BE2C (cell line): ENCODE measurements at regions not wholly inside any gene's neighbourhood (a gene's known extent, or its start where the extent isn't known, plus 50 kb on each side); places are given as distances from the start of the nearest gene placed in this dataset.

ENCODE experiments used
- DNase-seq: peaks from one replicate; pipeline ENCODE4 v3.0.0-alpha.2; 2020
- H3K27me3 ChIP-seq: fragments of 250-450 bp; sonication (Bioruptor Pico); 2 replicates; pipeline ENCODE4 v1.5.1; 2020; ENCODE audit warnings: mild to moderate bottlenecking
- H3K36me3 ChIP-seq: fragments of 250-450 bp; sonication (Bioruptor Pico); 2 replicates; pipeline ENCODE4 v1.5.1; 2020; ENCODE audit warnings: mild to moderate bottlenecking
- H3K4me1 ChIP-seq: fragments of 250-450 bp; sonication (Bioruptor Pico); 2 replicates; pipeline ENCODE4 v1.5.1; 2020
- H3K4me3 ChIP-seq: 2 replicates; pipeline ENCODE4 v1.5.1; 2011; ENCODE audit warnings: low read depth, low read length
- H3K9me3 ChIP-seq: fragments of 250-450 bp; sonication (Bioruptor Pico); 2 replicates; pipeline ENCODE4 v1.5.1; 2020
- TF ChIP-seq, protein P1 (sequence below): IDR thresholded peaks from 2 replicates; pipeline ENCODE4 v1.5.1; 2012; ENCODE audit warnings: mild to moderate bottlenecking, low read depth, low read length

GRCh38 chr11:26191193-26191592, 140.7 kb upstream of the ANO3 start:
- no peaks in the 10 kb centered on the region for H3K4me1 ChIP-seq
- no peak for DNase-seq
- no peak overlapping the region for H3K4me3 ChIP-seq
- TF ChIP-seq, protein P1, sequence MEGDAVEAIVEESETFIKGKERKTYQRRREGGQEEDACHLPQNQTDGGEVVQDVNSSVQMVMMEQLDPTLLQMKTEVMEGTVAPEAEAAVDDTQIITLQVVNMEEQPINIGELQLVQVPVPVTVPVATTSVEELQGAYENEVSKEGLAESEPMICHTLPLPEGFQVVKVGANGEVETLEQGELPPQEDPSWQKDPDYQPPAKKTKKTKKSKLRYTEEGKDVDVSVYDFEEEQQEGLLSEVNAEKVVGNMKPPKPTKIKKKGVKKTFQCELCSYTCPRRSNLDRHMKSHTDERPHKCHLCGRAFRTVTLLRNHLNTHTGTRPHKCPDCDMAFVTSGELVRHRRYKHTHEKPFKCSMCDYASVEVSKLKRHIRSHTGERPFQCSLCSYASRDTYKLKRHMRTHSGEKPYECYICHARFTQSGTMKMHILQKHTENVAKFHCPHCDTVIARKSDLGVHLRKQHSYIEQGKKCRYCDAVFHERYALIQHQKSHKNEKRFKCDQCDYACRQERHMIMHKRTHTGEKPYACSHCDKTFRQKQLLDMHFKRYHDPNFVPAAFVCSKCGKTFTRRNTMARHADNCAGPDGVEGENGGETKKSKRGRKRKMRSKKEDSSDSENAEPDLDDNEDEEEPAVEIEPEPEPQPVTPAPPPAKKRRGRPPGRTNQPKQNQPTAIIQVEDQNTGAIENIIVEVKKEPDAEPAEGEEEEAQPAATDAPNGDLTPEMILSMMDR: no peak
- H3K27me3 ChIP-seq: no peaks in the 10 kb centered on the region
- no peaks in the 10 kb centered on the region for H3K9me3 ChIP-seq
- H3K36me3 ChIP-seq: no peaks in the 10 kb centered on the region

DNA sequence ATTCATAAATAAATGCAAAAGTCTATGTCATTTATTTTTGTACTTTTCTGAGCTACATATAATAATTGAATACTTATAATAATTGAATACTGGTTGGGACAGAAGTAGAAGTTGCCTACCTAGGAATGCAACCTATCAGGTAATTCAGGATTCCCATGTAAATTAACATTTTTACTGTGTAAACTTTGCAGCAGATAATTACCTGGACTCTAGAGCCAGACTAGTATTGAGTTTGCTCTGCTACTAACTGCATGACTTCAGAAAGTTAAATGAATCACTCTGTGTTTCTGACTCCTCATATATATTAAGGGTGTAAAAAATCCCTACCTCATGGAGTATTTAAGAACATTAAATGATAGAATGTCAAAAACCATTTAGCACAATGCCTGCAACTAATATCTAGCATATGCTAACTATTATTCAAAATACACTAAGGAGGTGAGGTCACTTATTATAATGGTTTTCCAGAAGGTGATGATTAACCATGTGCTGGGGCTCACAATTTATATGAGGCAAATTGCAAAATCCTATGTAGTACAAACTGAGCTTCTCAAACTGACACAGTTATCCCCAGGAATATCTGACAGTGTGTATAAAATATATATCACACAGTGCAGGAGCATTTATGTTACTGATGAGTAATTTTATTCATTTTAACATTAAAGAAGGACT, 138.1 kb upstream of the ANO3 start:
- TF ChIP-seq, protein P1: no peak
- Histone ChIP-seq H3K4me3 (no peak overlapping the region), H3K36me3 (no peaks in the 10 kb centered on the region), H3K4me1 (no peaks in the 10 kb centered on the region), H3K9me3 (no peaks in the 10 kb centered on the region), H3K27me3 (no peaks in the 10 kb centered on the region)
- no peak for DNase-seq

GRCh38 chr11:26194881-26195280, 137.0 kb upstream of the ANO3 start:
- Histone ChIP-seq H3K36me3 (no peaks in the 10 kb centered on the region), H3K9me3 (no peaks in the 10 kb centered on the region), H3K4me1 (no peaks in the 10 kb centered on the region), H3K27me3 (no peaks in the 10 kb centered on the region), H3K4me3 (no peak overlapping the region)
- TF ChIP-seq, protein P1: no peak
- DNase-seq: no peak

DNA sequence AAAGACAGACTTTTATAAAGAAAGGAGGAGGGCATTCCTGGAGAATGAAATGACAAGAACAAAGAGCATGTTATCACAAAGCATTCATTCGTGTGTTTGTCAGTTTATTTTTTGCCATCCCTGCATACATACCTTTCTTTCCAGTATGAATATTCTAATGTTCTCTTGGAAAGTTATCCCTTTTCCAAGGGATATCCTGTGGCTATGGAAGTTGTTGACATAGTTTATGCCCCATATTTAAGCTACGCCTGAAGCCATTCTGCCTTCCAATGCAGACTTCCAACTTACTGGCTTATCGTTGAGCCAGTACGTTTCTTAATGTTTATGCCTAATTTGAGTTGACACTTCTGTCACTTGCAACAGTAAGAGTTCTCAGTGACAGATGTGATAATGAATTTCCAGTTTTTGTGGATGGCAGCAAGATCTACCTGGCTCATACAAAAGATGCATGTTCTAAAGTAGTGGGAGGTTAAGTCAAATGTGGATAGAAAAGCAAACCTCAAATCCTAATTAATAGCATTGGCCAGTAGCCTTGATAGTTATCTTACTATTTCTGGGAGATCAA, 133.3 kb upstream of the ANO3 start:
- H3K36me3 ChIP-seq: no peaks in the 10 kb centered on the region
- no peaks in the 10 kb centered on the region for H3K9me3 ChIP-seq
- TF ChIP-seq, protein P1: no peak
- DNase-seq: no peak
- H3K27me3 ChIP-seq: no peaks in the 10 kb centered on the region
- no peaks in the 10 kb centered on the region for H3K4me1 ChIP-seq
- no peak overlapping the region for H3K4me3 ChIP-seq

DNA sequence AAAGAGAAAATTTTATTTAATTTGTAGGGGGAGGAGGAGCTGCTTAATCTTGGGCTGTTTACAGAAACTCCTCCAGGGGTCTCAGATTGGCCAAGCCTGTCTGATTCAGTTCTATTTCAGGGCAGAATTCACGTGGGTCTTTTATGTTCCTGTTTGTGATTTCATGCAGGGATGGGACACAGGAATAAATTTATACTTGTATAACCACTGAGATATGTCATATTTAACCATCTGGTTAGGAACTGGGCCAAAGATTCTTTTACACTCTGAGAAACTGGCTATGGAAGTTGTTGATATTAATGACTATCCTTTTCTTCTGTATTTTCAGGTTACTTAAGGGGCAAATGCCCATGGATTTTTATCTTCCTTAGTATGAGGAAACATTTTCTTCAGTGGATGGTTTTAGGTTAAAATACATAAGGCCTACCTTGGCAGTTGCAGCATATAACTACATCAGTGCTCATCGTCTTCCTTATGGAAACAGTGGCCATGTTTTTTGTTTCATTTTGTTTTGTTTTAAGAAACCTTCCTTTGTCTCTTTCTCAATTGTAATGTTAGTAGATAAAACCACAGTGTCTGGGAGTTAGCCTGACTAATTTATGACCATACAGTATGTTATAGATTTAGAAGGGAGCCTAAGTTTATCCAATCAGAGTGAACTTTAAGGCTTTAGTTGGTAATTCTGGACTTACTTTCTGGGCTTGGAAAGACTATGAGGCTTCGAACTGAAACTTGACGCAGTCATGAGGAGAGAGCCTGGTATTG, 132.4 kb upstream of the ANO3 start:
- TF ChIP-seq, protein P1: no peak
- H3K9me3 ChIP-seq: no peaks in the 10 kb centered on the region
- no peak overlapping the region for H3K4me3 ChIP-seq
- no peaks in the 10 kb centered on the region for H3K36me3 ChIP-seq
- no peaks in the 10 kb centered on the region for H3K4me1 ChIP-seq
- H3K27me3 ChIP-seq: no peaks in the 10 kb centered on the region
- DNase-seq: no peak

- DNase-seq: no peak
- Histone ChIP-seq H3K4me1 (no peaks in the 10 kb centered on the region), H3K9me3 (no peaks in the 10 kb centered on the region), H3K4me3 (no peak overlapping the region), H3K36me3 (no peaks in the 10 kb centered on the region), H3K27me3 (no peaks in the 10 kb centered on the region)
- TF ChIP-seq, protein P1: no peak
Measured at GRCh38 chr11:26201411-26201810, 130.5 kb upstream of the ANO3 start.
